Trophoblast cell (in vitro differentiated cells and primary cell): ENCODE measurements at regions not wholly inside any gene's neighbourhood (a gene's known extent, or its start where the extent isn't known, plus 50 kb on each side); places are given as distances from the start of the nearest gene placed in this dataset.

Experiments used
- DNase-seq, 2 donors: peaks; one replicate each; pipeline ENCODE4 v3.0.0-alpha.2; 2016
- H2AFZ ChIP-seq: 2 replicates; pipeline ENCODE4 v1.6.1; 2013; ENCODE audit warnings: low read length, moderate library complexity, mild to moderate bottlenecking; ENCODE audit not compliant: insufficient read depth, poor library complexity
- H2AK5ac ChIP-seq: 2 replicates; pipeline ENCODE4 v1.6.1; 2013; ENCODE audit warnings: mild to moderate bottlenecking, low read length
- H2BK120ac ChIP-seq: 2 replicates; pipeline ENCODE4 v1.6.1; 2013; ENCODE audit warnings: low read length, mild to moderate bottlenecking, moderate library complexity; ENCODE audit not compliant: insufficient read depth, poor library complexity
- H2BK12ac ChIP-seq: 2 replicates; pipeline ENCODE4 v1.6.1; 2013; ENCODE audit warnings: mild to moderate bottlenecking, low read length, moderate library complexity
- H2BK5ac ChIP-seq: 2 replicates; pipeline ENCODE4 v1.6.1; 2013; ENCODE audit warnings: low read length, low read depth, moderate library complexity, mild to moderate bottlenecking; ENCODE audit not compliant: poor library complexity
- H3K14ac ChIP-seq: 2 replicates; pipeline ENCODE4 v1.6.1; 2013; ENCODE audit warnings: mild to moderate bottlenecking, low read length
- H3K18ac ChIP-seq: 2 replicates; pipeline ENCODE4 v1.6.1; 2013; ENCODE audit warnings: mild to moderate bottlenecking, low read length
- H3K23ac ChIP-seq: 2 replicates; pipeline ENCODE4 v1.6.1; 2013; ENCODE audit warnings: low read length
- H3K27ac ChIP-seq: 2 replicates; pipeline ENCODE4 v1.5.1; 2013; ENCODE audit warnings: low read depth, mild to moderate bottlenecking, inconsistent platforms, low read length, moderate library complexity
- H3K27me3 ChIP-seq: 2 replicates; pipeline ENCODE4 v1.6.1; 2013; ENCODE audit warnings: inconsistent platforms, mild to moderate bottlenecking, low read length, moderate library complexity; ENCODE audit not compliant: insufficient read depth
- H3K36me3 ChIP-seq, 2 experiments: 1 replicate in 1 of 2; 2 replicates in 1 of 2; pipeline ENCODE4 v1.6.1; 2013; ENCODE audit warnings: low read length in 2 of 2, mild to moderate bottlenecking in 2 of 2, moderate library complexity in 1 of 2; ENCODE audit not compliant: insufficient read depth in 2 of 2, control insufficient read depth in 1 of 2
- H3K4ac ChIP-seq: 2 replicates; pipeline ENCODE4 v1.6.1; 2013; ENCODE audit warnings: low read depth, mild to moderate bottlenecking, low read length, moderate library complexity
- H3K4me1 ChIP-seq, 2 experiments: 1 replicate in 1 of 2; 2 replicates in 1 of 2; pipeline ENCODE4 v1.6.1; 2013; ENCODE audit warnings: low read length in 2 of 2, mild to moderate bottlenecking in 2 of 2, moderate library complexity in 1 of 2; ENCODE audit not compliant: insufficient read depth in 2 of 2, control insufficient read depth in 1 of 2
- H3K4me2 ChIP-seq: 2 replicates; pipeline ENCODE4 v1.6.1; 2013; ENCODE audit warnings: inconsistent platforms, mild to moderate bottlenecking, low read length, moderate library complexity
- H3K4me3 ChIP-seq: 2 replicates; pipeline ENCODE4 v1.5.1; 2013; ENCODE audit warnings: mild to moderate bottlenecking, low read depth, low read length, inconsistent platforms
- H3K79me1 ChIP-seq: one replicate; pipeline ENCODE4 v1.6.1; 2013; ENCODE audit warnings: low read length
- H3K79me2 ChIP-seq: 2 replicates; pipeline ENCODE4 v1.6.1; 2013; ENCODE audit warnings: low read length, mild to moderate bottlenecking; ENCODE audit not compliant: control insufficient read depth, insufficient read depth, poor library complexity
- H3K9ac ChIP-seq: 2 replicates; pipeline ENCODE4 v1.6.1; 2013; ENCODE audit warnings: mild to moderate bottlenecking, low read length
- H3K9me3 ChIP-seq: 2 replicates; pipeline ENCODE4 v1.6.1; 2013; ENCODE audit warnings: low read depth, mild to moderate bottlenecking, control low read depth, inconsistent platforms, low read length; ENCODE audit not compliant: insufficient read depth
- H4K12ac ChIP-seq: 2 replicates; pipeline ENCODE4 v1.6.1; 2013; ENCODE audit warnings: low read depth, mild to moderate bottlenecking, low read length, moderate library complexity
- H4K8ac ChIP-seq: 2 replicates; pipeline ENCODE4 v1.6.1; 2013; ENCODE audit warnings: low read depth, mild to moderate bottlenecking, low read length, moderate library complexity
- H4K91ac ChIP-seq: one replicate; pipeline ENCODE4 v1.6.1; 2013; ENCODE audit warnings: low read depth, mild to moderate bottlenecking, low read length, moderate library complexity
- WGBS: extraction: QIAGEN DNeasy Blood & Tissue Kit; methylation state at CpG from one replicate; pipeline ENCODE4 v1.1.7; 2013; ENCODE audit warnings: missing lambda C conversion rate; ENCODE audit not compliant: insufficient read length, insufficient coverage; ENCODE audit errors: extremely low coverage; 5-methylcytosine and 5-hydroxymethylcytosine counted together

GRCh38 chr9:26368241-26368640 lies 524.4 kb downstream of the CAAP1 start:
- H3K4me3 ChIP-seq = no peak overlapping the region
- H4K91ac ChIP-seq = no peak overlapping the region
- H4K12ac ChIP-seq = no peak overlapping the region
- H3K18ac ChIP-seq = no peak overlapping the region
- no peak overlapping the region for H3K14ac ChIP-seq
- no peak overlapping the region for H2BK120ac ChIP-seq
- H3K79me1 ChIP-seq = no peaks in the 10 kb centered on the region
- H3K4ac ChIP-seq = no peak overlapping the region
- no peak overlapping the region for H4K8ac ChIP-seq
- H3K27me3 ChIP-seq = no peaks in the 10 kb centered on the region
- no peak overlapping the region for H2AFZ ChIP-seq
- no peak overlapping the region for H3K4me2 ChIP-seq
- no peak overlapping the region for H3K27ac ChIP-seq
- DNase-seq = no peak
- no CpG with 5 or more reads among the region's 3 CpGs for WGBS
- H3K9me3 ChIP-seq = no peaks in the 10 kb centered on the region
- no peaks in the 10 kb centered on the region for H3K79me2 ChIP-seq
- no peak overlapping the region for H3K23ac ChIP-seq
- H2AK5ac ChIP-seq = no peak overlapping the region
- no peak overlapping the region for H2BK12ac ChIP-seq
- H2BK5ac ChIP-seq = no peak overlapping the region
- H3K9ac ChIP-seq = no peak overlapping the region
- H3K36me3 ChIP-seq = no peaks in the 10 kb centered on the region
- no peaks in the 10 kb centered on the region for H3K4me1 ChIP-seq

- Histone ChIP-seq H3K14ac (no peak overlapping the region), H2BK12ac (no peak overlapping the region)
Observed at GRCh38 chr9:26361010-26361409, 531.6 kb downstream of the CAAP1 start.

DNA sequence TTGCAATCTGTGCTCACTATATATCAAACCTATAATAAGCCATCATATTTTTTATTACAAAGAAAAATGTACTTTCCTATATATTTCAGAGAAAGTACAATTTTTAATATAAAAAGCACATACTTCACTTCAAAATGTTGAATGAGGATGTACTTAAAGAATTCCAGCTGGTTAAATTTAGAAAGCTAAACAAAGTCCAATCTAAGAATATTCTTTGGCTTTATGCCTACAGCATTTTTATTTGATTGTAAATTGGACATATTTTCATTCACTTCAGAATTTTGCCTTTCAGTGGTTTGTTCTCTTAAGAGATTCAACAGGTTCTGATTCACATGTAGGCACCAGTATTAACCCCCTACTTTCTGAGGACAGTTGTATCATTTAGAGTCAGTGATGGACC lies 533.8 kb downstream of the CAAP1 start:
- H2BK120ac ChIP-seq = no peak overlapping the region
- H3K4me2 ChIP-seq = no peak overlapping the region
- no peak overlapping the region for H3K4ac ChIP-seq
- no peak overlapping the region for H2AK5ac ChIP-seq
- H4K12ac ChIP-seq = no peak overlapping the region
- H3K27me3 ChIP-seq = no peaks in the 10 kb centered on the region
- H4K8ac ChIP-seq = no peak overlapping the region
- H3K79me1 ChIP-seq = no peaks in the 10 kb centered on the region
- no peak overlapping the region for H2AFZ ChIP-seq
- H3K14ac ChIP-seq = no peak overlapping the region
- H3K27ac ChIP-seq = no peak overlapping the region
- no peak overlapping the region for H3K9ac ChIP-seq
- DNase-seq = no peak
- no peaks in the 10 kb centered on the region for H3K79me2 ChIP-seq
- H4K91ac ChIP-seq = no peak overlapping the region
- no peak overlapping the region for H3K4me3 ChIP-seq
- no peak overlapping the region for H2BK5ac ChIP-seq
- no peaks in the 10 kb centered on the region for H3K4me1 ChIP-seq
- no peaks in the 10 kb centered on the region for H3K9me3 ChIP-seq
- no peaks in the 10 kb centered on the region for H3K36me3 ChIP-seq
- H3K23ac ChIP-seq = no peak overlapping the region
- no peak overlapping the region for H3K18ac ChIP-seq
- H2BK12ac ChIP-seq = no peak overlapping the region

More at GRCh38 chr9:26361010-26361409, 531.6 kb downstream of the CAAP1 start:
- Histone ChIP-seq H3K79me1 (no peaks in the 10 kb centered on the region), H3K4me1 (no peaks in the 10 kb centered on the region), H4K12ac (no peak overlapping the region), H3K27me3 (no peaks in the 10 kb centered on the region), H3K79me2 (no peaks in the 10 kb centered on the region), H2BK5ac (no peak overlapping the region), H3K23ac (no peak overlapping the region), H2AK5ac (no peak overlapping the region), H3K9ac (no peak overlapping the region), H4K8ac (no peak overlapping the region), H3K18ac (no peak overlapping the region), H3K27ac (no peak overlapping the region), H3K4me2 (no peak overlapping the region), H3K9me3 (no peaks in the 10 kb centered on the region), H3K36me3 (no peaks in the 10 kb centered on the region), H2AFZ (no peak overlapping the region), H4K91ac (no peak overlapping the region), H3K4ac (no peak overlapping the region), H3K4me3 (no peak overlapping the region), H2BK120ac (no peak overlapping the region)
- no peak for DNase-seq
- no CpG with 5 or more reads among the region's 2 CpGs for WGBS

- Histone ChIP-seq H2BK5ac (no peak overlapping the region), H4K91ac (no peak overlapping the region), H3K4ac (no peak overlapping the region), H3K79me2 (no peaks in the 10 kb centered on the region), H3K18ac (no peak overlapping the region), H2BK120ac (no peak overlapping the region), H3K36me3 (no peaks in the 10 kb centered on the region), H4K8ac (no peak overlapping the region), H2AK5ac (no peak overlapping the region), H2AFZ (no peak overlapping the region), H3K4me2 (no peak overlapping the region), H4K12ac (no peak overlapping the region), H3K27me3 (no peaks in the 10 kb centered on the region), H3K23ac (no peak overlapping the region), H3K4me3 (no peak overlapping the region), H3K27ac (no peak overlapping the region), H3K4me1 (no peaks in the 10 kb centered on the region), H3K9me3 (no peaks in the 10 kb centered on the region), H3K79me1 (no peaks in the 10 kb centered on the region), H3K9ac (no peak overlapping the region), H3K14ac (no peak overlapping the region), H2BK12ac (no peak overlapping the region)
- WGBS = no CpG with 5 or more reads among the region's 3 CpGs
- no peak for DNase-seq
Observed at GRCh38 chr9:26357803-26358344, 534.7 kb downstream of the CAAP1 start.
